AML-193 (cell line): ENCODE measurements at regions not wholly inside any gene's neighbourhood (a gene's known extent, or its start where the extent isn't known, plus 50 kb on each side); places are given as distances from the start of the nearest gene placed in this dataset.
"Not testable (repeated sequence)": the region's sequence is repeated elsewhere in the genome, so short reads cannot be mapped to it uniquely, and the experiment has no call there.

Source experiments
- DNase-seq, 2 experiments: peaks; one replicate each; lab custom pipeline; 2025; lab: John Stamatoyannopoulos, UW

- no peak for DNase-seq
These were observed 473.7 kb upstream of the ISX start for GRCh38 chr22:34592123-34592740.

GRCh38 chr22:34599567-34599966 is 466.4 kb upstream of the ISX start:
- DNase-seq = no peak

DNA sequence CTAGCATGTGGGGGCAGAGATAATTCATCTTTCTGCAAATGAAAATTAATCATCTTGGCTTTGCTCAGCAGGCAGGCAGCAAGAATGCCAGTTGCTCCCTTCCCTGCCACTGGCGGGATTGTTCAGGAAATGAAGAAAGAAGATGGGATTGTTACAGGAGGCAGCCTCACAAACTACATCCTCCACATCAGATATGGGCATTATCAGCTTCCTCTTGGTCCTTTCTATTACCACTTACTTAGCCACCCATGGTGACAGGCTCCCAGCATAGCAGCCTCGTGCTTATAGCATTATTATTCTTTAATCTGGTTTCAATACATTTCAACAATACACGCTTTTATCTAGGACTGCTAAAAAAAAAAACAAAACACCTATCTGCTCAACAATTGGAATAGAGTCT is 461.6 kb upstream of the ISX start:
- no peak for DNase-seq

- no peak for DNase-seq
These were observed 457.9 kb upstream of the ISX start for GRCh38 chr22:34608106-34608505.

- DNase-seq = no peak
These were observed 457.3 kb upstream of the ISX start for GRCh38 chr22:34608540-34609115.

GRCh38 chr22:34609646-34610045 is 456.3 kb upstream of the ISX start:
- no peak for DNase-seq

DNA sequence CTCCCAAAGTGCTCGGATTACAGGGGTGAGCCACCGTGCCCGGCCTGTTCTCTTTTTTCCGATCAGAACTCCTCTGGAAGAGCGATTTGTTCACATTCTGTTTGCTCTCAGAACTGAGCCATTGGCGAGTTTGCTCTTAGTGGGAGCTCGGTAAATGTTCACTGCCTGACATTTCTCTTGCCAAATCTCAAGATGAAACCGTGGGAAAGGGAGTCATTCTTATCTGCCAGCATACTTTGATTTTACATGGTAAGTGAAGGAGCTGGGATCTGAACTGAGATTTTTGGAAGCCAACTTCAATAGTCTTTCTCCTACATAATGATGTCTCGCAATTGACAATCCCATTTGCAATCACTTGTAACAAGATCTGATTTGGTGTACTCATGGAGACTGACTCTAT is 445.8 kb upstream of the ISX start:
- no peak for DNase-seq

DNA sequence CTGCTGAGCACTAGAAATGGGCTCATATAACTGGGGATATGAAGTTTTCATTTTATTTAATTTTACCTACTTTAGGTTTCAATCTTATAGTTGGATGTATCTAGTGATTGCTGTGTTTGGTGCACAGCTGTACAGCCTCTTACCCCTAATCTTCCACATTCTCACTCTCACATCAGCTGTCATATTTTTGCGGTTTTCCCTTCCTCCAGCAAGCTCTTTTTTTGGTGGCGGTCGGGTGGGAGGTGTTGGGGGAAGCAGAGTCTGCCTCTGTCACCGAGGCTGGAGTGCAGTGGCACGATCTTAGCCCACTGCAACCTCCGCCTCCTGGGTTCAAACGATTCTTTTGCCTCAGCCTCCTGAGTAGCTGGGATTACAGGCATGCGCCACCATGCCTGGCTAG is 445.1 kb upstream of the ISX start:
- DNase-seq = no peak

DNA sequence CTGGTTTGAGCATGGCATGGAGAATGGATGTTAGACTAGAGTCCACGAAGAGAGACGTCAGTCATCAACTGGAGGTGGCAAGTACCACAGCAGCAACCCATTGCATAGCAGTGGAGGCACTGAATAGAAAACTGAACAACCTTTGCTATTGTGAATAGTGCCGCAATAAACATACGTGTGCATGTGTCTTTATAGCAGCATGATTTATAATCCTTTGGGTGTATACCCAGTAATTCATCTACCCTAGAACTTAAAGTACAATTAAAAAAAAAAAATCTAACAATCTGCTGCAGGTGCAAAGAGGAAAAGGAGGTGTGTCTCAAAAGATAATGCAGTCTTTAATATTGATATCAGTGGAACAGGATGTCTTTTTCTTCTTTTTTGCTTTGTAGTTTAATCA is 443.4 kb upstream of the ISX start:
- DNase-seq = no peak

DNA sequence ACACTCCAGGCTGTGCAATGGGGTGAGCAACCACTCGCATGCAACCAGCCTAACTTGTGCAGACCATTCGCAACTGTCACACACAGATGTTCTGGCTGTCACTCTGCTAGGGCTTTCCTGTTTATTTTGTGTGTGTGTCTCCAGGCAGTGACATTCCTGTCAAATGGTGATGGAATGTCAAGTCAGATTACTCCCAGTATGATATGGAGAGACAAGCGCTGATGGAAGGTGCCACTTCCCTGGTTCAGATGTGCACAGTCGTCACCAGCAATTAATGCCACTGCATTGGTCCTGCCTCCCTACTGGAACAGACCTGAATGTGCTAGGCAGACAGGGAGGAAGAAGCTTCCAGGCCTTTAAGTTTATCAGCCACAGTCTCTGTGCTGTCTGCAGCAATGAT is 442.4 kb upstream of the ISX start:
- no peak for DNase-seq

- not testable (repeated sequence) for DNase-seq
These were observed 440.1 kb upstream of the ISX start for GRCh38 chr22:34625892-34626291.

GRCh38 chr22:34638128-34638527 is 427.8 kb upstream of the ISX start:
- DNase-seq = no peak

DNA sequence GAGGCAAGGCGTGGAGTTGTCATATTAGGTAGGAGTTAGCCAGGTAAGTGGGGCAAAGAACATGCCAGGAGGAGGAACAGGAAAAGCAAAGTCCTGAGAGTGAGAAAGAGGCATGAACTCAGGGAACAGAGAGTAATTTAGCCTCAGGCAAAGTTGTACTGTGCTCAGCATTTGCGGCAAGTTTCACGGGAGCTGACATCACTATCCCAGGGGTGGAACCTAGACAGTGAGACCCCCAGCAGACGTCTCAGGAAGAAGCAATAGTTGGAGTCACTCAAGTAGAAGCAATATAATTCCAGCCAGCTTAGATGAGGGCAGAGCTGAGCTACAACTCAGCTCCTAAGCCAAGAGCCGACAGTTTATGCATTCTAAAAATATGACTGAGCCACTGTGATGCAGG is 426.0 kb upstream of the ISX start:
- DNase-seq = no peak

DNA sequence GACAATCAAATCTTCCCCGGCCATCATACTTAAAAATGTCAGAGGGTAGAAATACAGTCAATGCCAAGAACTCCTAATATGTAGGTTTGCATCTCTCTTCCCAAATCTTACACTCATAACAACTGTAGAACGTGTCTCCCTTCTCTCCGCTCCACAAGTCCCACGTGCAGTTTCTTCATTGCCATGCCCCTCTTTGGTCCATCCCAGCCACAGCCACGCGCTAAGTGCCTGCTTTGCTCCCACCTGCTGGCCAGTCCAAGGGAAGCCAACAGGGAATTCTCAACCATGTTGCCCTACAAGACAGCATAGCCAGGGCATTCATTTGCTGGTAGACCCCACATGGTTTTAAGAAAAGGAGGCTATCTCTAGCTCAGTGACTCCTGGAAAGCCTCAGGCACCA is 420.6 kb upstream of the ISX start:
- DNase-seq = no peak

DNA sequence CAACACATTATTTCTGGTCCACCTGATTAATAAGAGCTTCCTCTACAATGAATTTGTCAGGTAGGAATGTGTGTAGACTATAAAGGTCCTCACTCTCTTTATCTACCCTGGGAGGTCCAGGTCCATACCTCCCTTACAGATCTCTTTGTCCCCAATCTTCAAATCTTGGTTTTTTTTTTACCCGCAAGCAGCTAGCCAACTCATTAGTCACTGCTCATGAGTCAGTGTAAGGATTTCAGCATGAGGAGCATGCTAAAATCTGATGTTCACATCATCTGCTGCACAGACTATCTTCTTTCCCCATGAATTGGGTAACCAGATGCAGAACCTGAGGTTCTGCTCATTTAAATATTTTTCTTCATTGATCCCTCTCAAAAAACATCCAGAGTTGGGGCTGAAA is 397.0 kb upstream of the ISX start:
- DNase-seq = no peak

GRCh38 chr22:34683031-34683430 is 382.9 kb upstream of the ISX start:
- DNase-seq = not testable (repeated sequence)

DNA sequence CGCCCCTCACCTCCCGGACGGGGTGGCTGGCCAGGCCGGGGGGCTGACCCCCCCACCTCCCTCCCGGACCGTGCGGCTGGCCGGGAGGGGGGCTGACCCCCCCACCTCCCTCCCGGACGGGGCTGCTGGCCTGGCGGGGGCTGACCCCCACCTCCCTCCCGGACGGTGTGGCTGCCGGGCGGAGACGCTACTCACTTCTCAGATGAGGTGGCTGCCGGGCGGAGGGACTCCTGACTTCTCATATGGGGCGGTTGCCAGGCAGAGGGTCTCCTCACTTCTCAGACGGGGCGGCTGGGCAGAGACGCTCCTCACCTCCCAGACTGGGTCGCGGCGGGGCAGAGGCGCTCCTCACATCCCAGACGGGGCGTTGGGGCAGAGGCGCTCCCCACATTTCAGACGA is 381.7 kb upstream of the ISX start:
- not testable (repeated sequence) for DNase-seq

GRCh38 chr22:34687116-34687515 is 378.8 kb upstream of the ISX start:
- DNase-seq = no peak

- no peak for DNase-seq
These were observed 377.1 kb upstream of the ISX start for GRCh38 chr22:34688825-34689224.

GRCh38 chr22:34696557-34696956 is 369.4 kb upstream of the ISX start:
- DNase-seq = no peak

DNA sequence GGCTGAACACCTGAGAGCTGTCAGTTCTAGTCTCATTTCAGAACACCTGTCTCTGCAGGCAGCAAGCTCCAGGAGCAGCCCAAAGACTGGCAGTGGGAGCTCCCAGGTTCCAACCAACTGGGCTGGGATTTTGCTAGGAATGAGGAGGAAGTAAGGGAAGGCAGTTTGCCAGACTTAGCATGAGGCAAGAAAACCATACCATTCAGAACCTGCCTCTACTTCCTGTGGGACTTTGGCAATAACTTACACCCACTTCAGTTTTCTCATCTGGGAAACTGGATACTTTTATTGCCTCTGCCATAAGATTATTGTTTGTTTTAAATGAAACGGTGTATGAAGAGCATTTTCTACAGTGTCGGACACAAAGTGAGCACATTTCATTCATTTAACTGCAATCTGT is 363.7 kb upstream of the ISX start:
- DNase-seq = no peak

DNA sequence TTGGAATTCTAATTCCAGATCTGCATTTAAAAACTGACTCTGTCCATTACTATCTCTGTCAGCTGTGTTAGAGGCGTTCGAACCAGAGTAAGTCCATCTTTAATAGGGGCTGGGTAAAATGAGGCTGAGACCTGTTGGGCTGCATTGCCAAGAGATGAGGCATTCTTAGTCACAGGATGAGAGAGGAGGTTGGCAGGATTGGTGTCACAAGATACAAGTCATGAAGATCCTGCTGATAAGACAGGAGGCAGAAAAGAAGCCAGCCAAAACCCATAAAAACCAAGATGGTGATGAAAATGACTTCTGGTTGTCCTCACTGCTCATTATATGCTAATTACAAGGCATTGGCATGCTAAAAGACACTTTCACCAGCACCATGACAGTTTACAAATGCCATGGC is 356.3 kb upstream of the ISX start:
- no peak for DNase-seq

DNA sequence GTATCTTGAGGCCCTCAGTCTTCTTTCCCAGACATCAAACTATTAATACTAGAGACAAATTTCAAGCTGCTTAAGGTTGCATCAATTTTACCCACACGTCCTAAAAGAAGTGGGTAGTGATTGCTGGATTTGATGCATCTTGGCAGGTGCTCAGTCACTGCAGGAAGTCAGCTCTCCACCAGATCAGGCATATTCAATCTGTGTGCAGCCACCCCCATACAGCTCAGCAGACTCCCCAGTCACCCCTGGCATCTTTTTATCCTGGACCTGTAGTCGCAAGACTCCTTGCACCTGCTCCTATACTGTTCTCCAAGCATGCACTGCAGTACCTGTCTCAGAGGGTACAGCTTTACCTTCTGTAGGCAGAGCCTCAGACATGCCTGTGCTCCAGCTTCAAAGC is 343.1 kb upstream of the ISX start:
- DNase-seq = no peak

DNA sequence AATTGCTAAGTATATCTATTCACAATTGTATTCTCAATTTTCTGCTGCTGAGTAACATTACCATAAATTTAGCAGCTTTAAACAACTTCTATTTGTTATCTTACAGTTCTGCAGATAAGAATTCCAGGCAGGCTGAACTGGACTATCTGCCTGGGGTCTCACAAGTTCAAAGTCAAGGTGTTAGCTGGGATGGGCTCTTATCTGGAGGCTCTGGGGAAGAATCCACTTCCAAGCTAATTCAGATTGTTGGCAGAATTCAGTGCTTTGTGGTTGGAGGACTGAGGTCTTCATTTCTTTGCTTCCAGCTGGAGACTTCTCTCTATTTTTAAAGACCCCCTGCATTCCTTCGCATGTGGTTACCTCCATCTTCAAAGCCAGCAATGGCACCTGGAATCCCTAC is 329.9 kb upstream of the ISX start:
- DNase-seq = no peak
